Vagina (tissue), 2 donors: ENCODE measurements at regions not wholly inside any gene's neighbourhood (a gene's known extent, or its start where the extent isn't known, plus 50 kb on each side); places are given as distances from the start of the nearest gene placed in this dataset.

Experiments
- DNase-seq, 2 donors: peaks; one replicate each; pipeline ENCODE4 v3.0.0-alpha.2; 2017; ENCODE audit errors: extremely low spot score in 2 of 2
- H3K27ac ChIP-seq: fragments of 200-600 bp; sonication (generic); one replicate; pipeline ENCODE4 v1.5.1; 2019
- H3K27me3 ChIP-seq: fragments of 200-600 bp; sonication (generic); one replicate; pipeline ENCODE4 v1.5.1; 2019
- H3K36me3 ChIP-seq, 2 donors: fragments of 200-600 bp; sonication (generic); one replicate each; pipeline ENCODE4 v1.5.1; 2017 to 2019
- H3K4me1 ChIP-seq: fragments of 200-600 bp; sonication (generic); one replicate; pipeline ENCODE4 v1.5.1; 2019
- H3K4me3 ChIP-seq, 2 donors: fragments of 200-600 bp; sonication (generic); 1 replicate in 1 of 2; 2 replicates in 1 of 2; pipeline ENCODE4 v1.5.1; 2016 to 2019
- H3K9me3 ChIP-seq: fragments of 200-600 bp; sonication (generic); one replicate; pipeline ENCODE4 v1.5.1; 2019
- POLR2A ChIP-seq, 2 donors: fragments of 450-650 bp; IDR thresholded peaks; one replicate each; pipeline ENCODE4 v1.6.1; 2017; ENCODE audit warnings: antibody characterized with exemption in 2 of 2, mild to moderate bottlenecking in 2 of 2, moderate library complexity in 2 of 2
- POLR2AphosphoS5 ChIP-seq, 2 donors: sonication (generic); formaldehyde crosslinking; IDR thresholded peaks; one replicate each; pipeline ENCODE4 v1.9.0; 2017; ENCODE audit warnings: antibody characterized with exemption in 2 of 2, mild to moderate bottlenecking in 2 of 2, low read depth in 1 of 2; ENCODE audit not compliant: insufficient read depth in 1 of 2
- intact Hi-C: fragments of 100-400 bp; cut with DNase I; formaldehyde crosslinking; loops from one replicate; pipeline ENCODE4 v1.15.1; 2023
- TF ChIP-seq, protein P1 (sequence below), 3 experiments: fragments of 450-650 bp in 2 of 3; fragments of 200-600 bp in 1 of 3; sonication (generic) in 1 of 3; IDR thresholded peaks; one replicate each; pipeline ENCODE4 v1.5.1; 2017 to 2019; ENCODE audit warnings: antibody characterized with exemption in 3 of 3, mild to moderate bottlenecking in 2 of 3, moderate library complexity in 2 of 3

DNA sequence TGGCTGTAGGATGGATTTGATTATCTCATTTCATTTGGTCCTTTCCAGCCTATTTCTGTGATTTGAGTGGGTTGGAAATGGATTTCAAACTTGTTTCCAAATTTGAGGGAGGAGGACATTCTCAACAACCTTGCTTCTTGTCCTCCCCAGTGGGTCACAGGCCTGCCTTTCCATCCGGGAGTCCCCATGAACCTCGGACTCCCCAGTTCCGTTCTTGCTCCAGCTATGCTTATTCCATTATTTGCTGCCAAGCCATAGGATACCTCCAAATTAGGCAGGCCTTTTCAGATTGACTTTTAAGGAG is 97.8 kb downstream of the DUSP10 start:
- DNase-seq = no peak
- intact Hi-C loops = no loop called here
- Histone ChIP-seq H3K36me3 (no peaks in the 10 kb centered on the region), H3K4me1 (peaks cover 14% of the 10 kb centered on the region), H3K27ac (no peak overlapping the region), H3K9me3 (no peaks in the 10 kb centered on the region), H3K27me3 (no peaks in the 10 kb centered on the region), H3K4me3 (no peak overlapping the region)
- TF ChIP-seq POLR2AphosphoS5 (IDR thresholded peaks at IDR 0.05; ENCODE audit: insufficient read depth in 1 of 2, low read depth in 1 of 2) (no peak), POLR2A (IDR thresholded peaks at IDR 0.05) (no peak)
- TF ChIP-seq, protein P1, sequence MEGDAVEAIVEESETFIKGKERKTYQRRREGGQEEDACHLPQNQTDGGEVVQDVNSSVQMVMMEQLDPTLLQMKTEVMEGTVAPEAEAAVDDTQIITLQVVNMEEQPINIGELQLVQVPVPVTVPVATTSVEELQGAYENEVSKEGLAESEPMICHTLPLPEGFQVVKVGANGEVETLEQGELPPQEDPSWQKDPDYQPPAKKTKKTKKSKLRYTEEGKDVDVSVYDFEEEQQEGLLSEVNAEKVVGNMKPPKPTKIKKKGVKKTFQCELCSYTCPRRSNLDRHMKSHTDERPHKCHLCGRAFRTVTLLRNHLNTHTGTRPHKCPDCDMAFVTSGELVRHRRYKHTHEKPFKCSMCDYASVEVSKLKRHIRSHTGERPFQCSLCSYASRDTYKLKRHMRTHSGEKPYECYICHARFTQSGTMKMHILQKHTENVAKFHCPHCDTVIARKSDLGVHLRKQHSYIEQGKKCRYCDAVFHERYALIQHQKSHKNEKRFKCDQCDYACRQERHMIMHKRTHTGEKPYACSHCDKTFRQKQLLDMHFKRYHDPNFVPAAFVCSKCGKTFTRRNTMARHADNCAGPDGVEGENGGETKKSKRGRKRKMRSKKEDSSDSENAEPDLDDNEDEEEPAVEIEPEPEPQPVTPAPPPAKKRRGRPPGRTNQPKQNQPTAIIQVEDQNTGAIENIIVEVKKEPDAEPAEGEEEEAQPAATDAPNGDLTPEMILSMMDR (IDR thresholded peaks at IDR 0.05) = no peak

DNA sequence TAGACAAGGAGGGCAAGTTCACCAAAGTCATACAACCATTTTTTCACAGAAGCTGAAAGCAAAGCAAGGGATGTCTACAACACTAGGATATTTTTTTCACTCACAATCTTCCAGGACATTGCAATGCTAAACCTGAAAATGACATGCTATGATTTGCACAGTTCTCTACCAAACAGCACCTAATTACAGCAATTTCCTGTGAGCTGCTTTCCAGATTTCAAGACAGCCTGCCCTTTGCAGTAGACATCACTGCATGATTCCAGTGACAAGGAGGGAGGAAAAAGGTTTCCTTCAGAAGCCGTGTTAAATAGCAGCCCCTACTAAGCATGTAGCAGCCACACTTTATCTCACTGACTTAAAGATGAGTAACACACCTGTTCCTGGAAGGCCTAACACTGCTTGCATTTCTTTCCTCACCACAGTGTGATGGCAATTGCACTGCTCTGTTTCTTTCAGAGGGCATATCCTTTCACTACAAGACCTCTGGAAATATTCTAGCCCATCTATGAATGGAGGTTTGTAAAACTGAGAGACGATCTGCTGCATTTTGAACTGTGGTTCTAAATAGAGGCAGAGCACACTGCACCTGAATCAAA is 97.1 kb downstream of the DUSP10 start:
- H3K36me3 ChIP-seq = no peaks in the 10 kb centered on the region
- TF ChIP-seq POLR2A (IDR thresholded peaks at IDR 0.05) (no peak), POLR2AphosphoS5 (IDR thresholded peaks at IDR 0.05; ENCODE audit: insufficient read depth in 1 of 2, low read depth in 1 of 2) (no peak)
- TF ChIP-seq, protein P1 (IDR thresholded peaks at IDR 0.05) = no peak
- no peaks in the 10 kb centered on the region for H3K9me3 ChIP-seq
- H3K27ac ChIP-seq = no peak overlapping the region
- no peak for DNase-seq
- no peak overlapping the region for H3K4me3 ChIP-seq
- H3K4me1 ChIP-seq = peaks cover 14% of the 10 kb centered on the region
- intact Hi-C loops = no loop called here
- no peaks in the 10 kb centered on the region for H3K27me3 ChIP-seq

DNA sequence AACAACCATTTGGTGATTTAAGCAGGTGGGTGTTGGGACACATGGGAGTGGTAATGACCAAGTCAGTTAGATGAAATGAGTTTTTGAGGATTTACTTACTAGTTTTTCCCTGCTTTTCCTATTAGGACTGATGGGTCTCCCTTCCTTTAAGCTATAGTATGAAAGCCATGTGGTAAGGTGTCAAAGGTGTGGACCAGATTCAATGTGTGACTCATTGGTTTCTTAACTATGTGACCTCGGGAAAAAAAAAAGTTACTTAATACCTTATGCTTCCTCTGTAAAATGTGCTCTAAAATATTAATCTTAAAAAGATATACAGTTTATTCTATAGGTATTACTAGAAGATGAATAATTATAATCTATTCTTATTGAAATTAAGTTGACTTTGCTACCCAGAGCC is 93.7 kb downstream of the DUSP10 start:
- no peak for DNase-seq
- TF ChIP-seq POLR2AphosphoS5 (IDR thresholded peaks at IDR 0.05; ENCODE audit: insufficient read depth in 1 of 2, low read depth in 1 of 2) (no peak), POLR2A (IDR thresholded peaks at IDR 0.05) (no peak)
- TF ChIP-seq, protein P1 (IDR thresholded peaks at IDR 0.05) = no peak
- no peak overlapping the region for H3K4me3 ChIP-seq
- H3K9me3 ChIP-seq = no peaks in the 10 kb centered on the region
- H3K27ac ChIP-seq = no peak overlapping the region
- no peaks in the 10 kb centered on the region for H3K27me3 ChIP-seq
- H3K36me3 ChIP-seq = no peaks in the 10 kb centered on the region
- peaks cover 11% of the 10 kb centered on the region for H3K4me1 ChIP-seq
- intact Hi-C loops = no loop called here
